H1 (cell line): ENCODE measurements at regions not wholly inside any gene's neighbourhood (a gene's known extent, or its start where the extent isn't known, plus 50 kb on each side); places are given as distances from the start of the nearest gene placed in this dataset.

Experiments used
- KDM4A ChIP-seq: IDR thresholded peaks from one replicate; pipeline ENCODE4 v1.7.1; 2012; ENCODE audit warnings: low read depth, mild to moderate bottlenecking, moderate library complexity, low read length, inconsistent platforms; ENCODE audit not compliant: severe bottlenecking

- no peak for TF ChIP-seq KDM4A
- TF ChIP-seq, all 59 proteins: peak for 0
Observed at GRCh38 chr17:33874617-33875060, 380.4 kb upstream of the CCL2 start (continued).
